ENCODE measurements at regions not wholly inside any gene's neighbourhood (a gene's known extent, or its start where the extent isn't known, plus 50 kb on each side); places are given as distances from the start of the nearest gene placed in this dataset.

GRCh38 chr4:106486533-106486932 lies 118.0 kb upstream of the GIMD1 start:
- TF ChIP-seq ZNF138 (tag by site-specific recombination; IDR thresholded peaks at IDR 0.05; ENCODE audit: borderline replicate concordance) (no peak), CTCF (tag by site-specific recombination; IDR thresholded peaks at IDR 0.05) (no peak), KLF17 (tag by site-specific recombination; IDR thresholded peaks at IDR 0.05) (no peak), ZNF707 (tag by site-specific recombination; IDR thresholded peaks at IDR 0.05) (no peak), ZNF518A (tag by site-specific recombination; conservative IDR thresholded peaks at IDR 0.05; ENCODE audit: low read depth) (no peak), ZNF423 (tag by site-specific recombination; IDR thresholded peaks at IDR 0.05) (no peak), ZNF175 (tag by site-specific recombination; IDR thresholded peaks at IDR 0.05) (no peak), REST (tag by site-specific recombination; IDR thresholded peaks at IDR 0.05) (no peak), ZSCAN4 (tag by site-specific recombination; IDR thresholded peaks at IDR 0.05) (no peak), ZNF37A (tag by site-specific recombination; IDR thresholded peaks at IDR 0.05) (no peak), ZBTB11 (tag by site-specific recombination; conservative IDR thresholded peaks at IDR 0.05; ENCODE audit: low read depth) (no peak), KLF9 (tag by site-specific recombination; IDR thresholded peaks at IDR 0.05; ENCODE audit: low read depth) (no peak), TCF7L2 (IDR thresholded peaks at IDR 0.05; ENCODE audit: borderline replicate concordance, low read depth, low read length) (no peak), ZNF366 (tag by site-specific recombination; conservative IDR thresholded peaks at IDR 0.05) (no peak)
